Neutrophil (primary cell): ENCODE measurements at regions not wholly inside any gene's neighbourhood (a gene's known extent, or its start where the extent isn't known, plus 50 kb on each side); places are given as distances from the start of the nearest gene placed in this dataset.

Experiments used
- H3K27ac ChIP-seq: fragments of 200-600 bp; sonication (generic); 2 replicates; pipeline ENCODE4 v1.5.1; 2016; ENCODE audit warnings: mild to moderate bottlenecking, moderate library complexity
- H3K27me3 ChIP-seq: fragments of 200-600 bp; sonication (generic); 2 replicates; pipeline ENCODE4 v1.6.0; 2016; ENCODE audit warnings: mild to moderate bottlenecking
- H3K36me3 ChIP-seq: fragments of 200-600 bp; sonication (generic); 2 replicates; pipeline ENCODE4 v1.5.1; 2017
- H3K4me1 ChIP-seq, 2 experiments: fragments of 200-600 bp in 1 of 2; sonication (generic) in 1 of 2; 1 replicate in 1 of 2; 2 replicates in 1 of 2; pipeline versions ENCODE4 v1.5.1 to v1.6.1; 2013 to 2016; ENCODE audit warnings: low read depth in 1 of 2, low read length in 1 of 2, mild to moderate bottlenecking in 1 of 2, moderate library complexity in 1 of 2; ENCODE audit not compliant: control insufficient read depth in 1 of 2, insufficient read depth in 1 of 2
- H3K4me3 ChIP-seq, 2 experiments: fragments of 200-600 bp in 1 of 2; sonication (generic) in 1 of 2; 1 replicate in 1 of 2; 2 replicates in 1 of 2; pipeline ENCODE4 v1.5.1; 2013 to 2016; ENCODE audit warnings: low read depth in 1 of 2, low read length in 1 of 2, mild to moderate bottlenecking in 1 of 2, moderate library complexity in 1 of 2
- H3K9me3 ChIP-seq: fragments of 200-600 bp; sonication (generic); 2 replicates; pipeline ENCODE4 v1.5.1; 2016
- CTCF ChIP-seq: fragments of 200-600 bp; sonication (generic); IDR thresholded peaks from 2 replicates; pipeline ENCODE4 v1.5.1; 2016; ENCODE audit warnings: antibody characterized with exemption

GRCh38 chr13:53854321-53854720, 825.7 kb downstream of the OLFM4 start:
- Histone ChIP-seq H3K4me1 (no peaks in the 10 kb centered on the region), H3K4me3 (no peak overlapping the region), H3K36me3 (no peaks in the 10 kb centered on the region), H3K27ac (no peak overlapping the region), H3K9me3 (no peaks in the 10 kb centered on the region), H3K27me3 (no peaks in the 10 kb centered on the region)
- TF ChIP-seq CTCF = no peak

- Histone ChIP-seq H3K4me1 (no peaks in the 10 kb centered on the region), H3K9me3 (no peaks in the 10 kb centered on the region), H3K36me3 (no peaks in the 10 kb centered on the region), H3K27ac (no peak overlapping the region), H3K27me3 (no peaks in the 10 kb centered on the region), H3K4me3 (no peak overlapping the region)
- no peak for TF ChIP-seq CTCF
Observed at GRCh38 chr13:53856573-53857195, 828.1 kb downstream of the OLFM4 start.

DNA sequence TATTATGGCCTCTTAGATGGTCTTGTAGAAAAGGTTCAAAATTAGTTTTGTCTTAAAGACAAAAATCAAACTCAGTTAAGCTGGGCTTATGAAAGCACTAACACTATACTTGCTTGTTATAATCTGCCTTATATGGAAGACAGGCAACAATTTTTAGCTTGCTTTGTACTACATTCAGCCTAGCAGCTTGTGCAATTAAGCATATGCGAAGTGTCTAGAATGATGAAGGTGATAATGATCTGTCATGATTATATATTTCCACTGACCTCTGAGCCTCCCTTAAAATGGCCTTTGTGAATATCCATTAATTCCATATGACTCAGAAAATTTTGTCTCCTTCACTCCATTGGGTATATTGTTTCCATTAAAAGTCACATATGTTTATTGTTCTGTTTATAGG, 834.9 kb downstream of the OLFM4 start:
- Histone ChIP-seq H3K27ac (no peak overlapping the region), H3K4me1 (no peaks in the 10 kb centered on the region), H3K27me3 (no peaks in the 10 kb centered on the region), H3K4me3 (no peak overlapping the region), H3K36me3 (no peaks in the 10 kb centered on the region), H3K9me3 (no peaks in the 10 kb centered on the region)
- no peak for TF ChIP-seq CTCF

DNA sequence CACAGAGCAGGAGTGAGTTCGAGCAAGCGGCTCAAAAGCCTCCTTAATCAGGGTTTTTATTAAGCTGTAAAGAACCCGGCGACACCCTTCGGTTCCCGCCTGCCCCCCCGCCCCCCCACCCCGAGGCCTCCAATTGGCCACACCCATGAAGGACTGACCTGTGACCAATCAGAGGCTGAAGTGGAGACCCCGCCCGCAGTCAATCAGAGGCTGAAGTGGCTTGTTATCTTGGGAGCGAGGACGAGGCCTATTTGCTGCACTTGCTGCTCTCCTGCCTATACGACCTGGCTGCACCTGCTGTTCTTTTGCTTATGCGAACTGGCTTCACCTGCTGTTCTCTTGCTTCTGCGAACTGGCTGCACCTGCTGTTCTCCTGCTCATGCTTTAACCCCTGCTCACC, 844.9 kb downstream of the OLFM4 start:
- Histone ChIP-seq H3K27ac (no peak overlapping the region), H3K9me3 (no peaks in the 10 kb centered on the region), H3K36me3 (no peaks in the 10 kb centered on the region), H3K4me1 (no peaks in the 10 kb centered on the region), H3K27me3 (no peaks in the 10 kb centered on the region), H3K4me3 (no peak overlapping the region)
- TF ChIP-seq CTCF = no peak

- H3K4me1 ChIP-seq = no peaks in the 10 kb centered on the region
- no peaks in the 10 kb centered on the region for H3K27me3 ChIP-seq
- H3K36me3 ChIP-seq = no peaks in the 10 kb centered on the region
- H3K9me3 ChIP-seq = no peaks in the 10 kb centered on the region
- no peak overlapping the region for H3K4me3 ChIP-seq
- no peak for TF ChIP-seq CTCF
- H3K27ac ChIP-seq = no peak overlapping the region
Observed at GRCh38 chr13:53878861-53879260, 850.2 kb downstream of the OLFM4 start.

- Histone ChIP-seq H3K27ac (no peak overlapping the region), H3K4me1 (no peaks in the 10 kb centered on the region), H3K4me3 (no peak overlapping the region), H3K27me3 (no peaks in the 10 kb centered on the region), H3K9me3 (no peaks in the 10 kb centered on the region), H3K36me3 (no peaks in the 10 kb centered on the region)
- TF ChIP-seq CTCF = no peak
Observed at GRCh38 chr13:53885997-53886396, 857.4 kb downstream of the OLFM4 start.
